Mammary epithelial cell (primary cell): ENCODE measurements at regions not wholly inside any gene's neighbourhood (a gene's known extent, or its start where the extent isn't known, plus 50 kb on each side); places are given as distances from the start of the nearest gene placed in this dataset.

Experiments
- EZH2 ChIP-seq: IDR thresholded peaks from 2 replicates; pipeline ENCODE4 v1.6.1; 2012; ENCODE audit warnings: low read length, inconsistent platforms, borderline replicate concordance
- TF ChIP-seq, protein P1 (sequence below), 2 donors: IDR thresholded peaks in 1 of 2; conservative IDR thresholded peaks in 1 of 2; 2 replicates each; pipeline ENCODE4 v1.5.1; 2011 to 2012; ENCODE audit warnings: inconsistent platforms in 2 of 2, low read length in 2 of 2, mild to moderate bottlenecking in 2 of 2, control low read depth in 1 of 2, low read depth in 1 of 2; ENCODE audit not compliant: insufficient read depth in 1 of 2; ENCODE audit errors: extremely low read depth in 1 of 2

DNA sequence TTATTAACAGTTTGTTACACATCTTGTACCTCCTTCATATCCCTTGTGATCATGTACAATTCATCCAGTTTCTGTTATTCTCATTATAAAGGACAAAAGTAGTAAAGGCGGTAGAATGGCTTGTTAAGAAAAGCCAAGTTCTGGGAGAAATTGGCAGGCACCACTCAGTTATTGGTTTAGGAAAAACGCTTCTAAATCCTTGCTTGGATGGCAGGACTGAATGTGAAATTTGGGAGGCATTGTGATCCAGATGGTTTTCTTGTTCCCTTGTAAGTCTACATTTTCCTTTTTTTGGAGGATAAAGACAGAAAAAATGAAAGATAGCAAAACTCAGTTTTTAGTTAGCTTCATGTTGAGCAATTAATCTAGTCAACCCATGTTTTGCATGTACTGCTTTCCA lies 130.2 kb downstream of the MAT2B start:
- TF ChIP-seq, protein P1, sequence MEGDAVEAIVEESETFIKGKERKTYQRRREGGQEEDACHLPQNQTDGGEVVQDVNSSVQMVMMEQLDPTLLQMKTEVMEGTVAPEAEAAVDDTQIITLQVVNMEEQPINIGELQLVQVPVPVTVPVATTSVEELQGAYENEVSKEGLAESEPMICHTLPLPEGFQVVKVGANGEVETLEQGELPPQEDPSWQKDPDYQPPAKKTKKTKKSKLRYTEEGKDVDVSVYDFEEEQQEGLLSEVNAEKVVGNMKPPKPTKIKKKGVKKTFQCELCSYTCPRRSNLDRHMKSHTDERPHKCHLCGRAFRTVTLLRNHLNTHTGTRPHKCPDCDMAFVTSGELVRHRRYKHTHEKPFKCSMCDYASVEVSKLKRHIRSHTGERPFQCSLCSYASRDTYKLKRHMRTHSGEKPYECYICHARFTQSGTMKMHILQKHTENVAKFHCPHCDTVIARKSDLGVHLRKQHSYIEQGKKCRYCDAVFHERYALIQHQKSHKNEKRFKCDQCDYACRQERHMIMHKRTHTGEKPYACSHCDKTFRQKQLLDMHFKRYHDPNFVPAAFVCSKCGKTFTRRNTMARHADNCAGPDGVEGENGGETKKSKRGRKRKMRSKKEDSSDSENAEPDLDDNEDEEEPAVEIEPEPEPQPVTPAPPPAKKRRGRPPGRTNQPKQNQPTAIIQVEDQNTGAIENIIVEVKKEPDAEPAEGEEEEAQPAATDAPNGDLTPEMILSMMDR (conservative IDR thresholded peaks at IDR 0.05 in 1 of 2, IDR thresholded peaks at IDR 0.05 in 1 of 2; ENCODE audit: extremely low read depth in 1 of 2, insufficient read depth in 1 of 2, low read depth in 1 of 2, low read length in 2 of 2), result no peak
- TF ChIP-seq EZH2, result no peak
